Endodermal cell (in vitro differentiated cells): ENCODE measurements at regions not wholly inside any gene's neighbourhood (a gene's known extent, or its start where the extent isn't known, plus 50 kb on each side); places are given as distances from the start of the nearest gene placed in this dataset.
"Not testable (repeated sequence)": the region's sequence is repeated elsewhere in the genome, so short reads cannot be mapped to it uniquely, and the experiment has no call there.

Experiments used
- DNase-seq: peaks from one replicate; pipeline ENCODE4 v3.0.0-alpha.2; 2017
- H3K27ac ChIP-seq: 2 replicates; pipeline ENCODE4 v1.5.1; 2013; ENCODE audit warnings: mild to moderate bottlenecking, low read depth, low read length, moderate library complexity
- H3K27me3 ChIP-seq: 2 replicates; pipeline ENCODE4 v1.6.1; 2013; ENCODE audit warnings: mild to moderate bottlenecking, low read length, moderate library complexity; ENCODE audit not compliant: insufficient read depth, control insufficient read depth, poor library complexity, severe bottlenecking
- H3K36me3 ChIP-seq: 2 replicates; pipeline ENCODE4 v1.7.0; 2013; ENCODE audit warnings: mild to moderate bottlenecking, low read length, moderate library complexity; ENCODE audit not compliant: control insufficient read depth, insufficient read depth
- H3K4me1 ChIP-seq: one replicate; pipeline ENCODE4 v1.7.0; 2013; ENCODE audit warnings: low read length; ENCODE audit not compliant: control insufficient read depth, insufficient read depth
- H3K4me3 ChIP-seq: 2 replicates; pipeline ENCODE4 v1.5.1; 2013; ENCODE audit warnings: mild to moderate bottlenecking, low read length, moderate library complexity
- H3K9ac ChIP-seq: 2 replicates; pipeline ENCODE4 v1.6.1; 2013; ENCODE audit warnings: mild to moderate bottlenecking, low read length, moderate library complexity; ENCODE audit not compliant: poor library complexity, severe bottlenecking; ENCODE audit errors: extremely low read depth
- H3K9me3 ChIP-seq: 2 replicates; pipeline ENCODE4 v1.6.1; 2013; ENCODE audit warnings: mild to moderate bottlenecking, low read length, moderate library complexity; ENCODE audit not compliant: control insufficient read depth
- H3K27ac Mint-ChIP-seq: 2 replicates; pipeline ENCODE4 v1.8.0; 2020; ENCODE audit warnings: mixed read lengths
- H3K27me3 Mint-ChIP-seq: 2 replicates; pipeline ENCODE4 v1.8.0; 2021; ENCODE audit warnings: mild to moderate bottlenecking, mixed read lengths; ENCODE audit not compliant: insufficient read depth
- H3K36me3 Mint-ChIP-seq: 2 replicates; pipeline ENCODE4 v1.8.0; 2020; ENCODE audit warnings: low read depth, mixed read lengths
- H3K4me1 Mint-ChIP-seq: 2 replicates; pipeline ENCODE4 v1.8.0; 2020; ENCODE audit warnings: mixed read lengths
- H3K4me3 Mint-ChIP-seq: 2 replicates; pipeline ENCODE4 v1.8.0; 2020; ENCODE audit warnings: mild to moderate bottlenecking, moderate library complexity, mixed read lengths
- H3K9me3 Mint-ChIP-seq: 2 replicates; pipeline ENCODE4 v1.8.0; 2020; ENCODE audit warnings: mild to moderate bottlenecking, mixed read lengths
- CTCF ChIP-seq: fragments of 200-600 bp; sonication (generic); conservative IDR thresholded peaks from 2 replicates; pipeline ENCODE4 v1.5.0; 2021; ENCODE audit warnings: antibody characterized with exemption, mild to moderate bottlenecking
- WGBS, 2 experiments: methylation state at CpG; one replicate each; pipeline versions ENCODE4 v1.1.5 to v1.1.7; 2013; ENCODE audit warnings: missing lambda C conversion rate in 2 of 2, mixed read lengths in 1 of 2; ENCODE audit not compliant: insufficient coverage in 1 of 2, insufficient read length in 1 of 2; 5-methylcytosine and 5-hydroxymethylcytosine counted together

DNA sequence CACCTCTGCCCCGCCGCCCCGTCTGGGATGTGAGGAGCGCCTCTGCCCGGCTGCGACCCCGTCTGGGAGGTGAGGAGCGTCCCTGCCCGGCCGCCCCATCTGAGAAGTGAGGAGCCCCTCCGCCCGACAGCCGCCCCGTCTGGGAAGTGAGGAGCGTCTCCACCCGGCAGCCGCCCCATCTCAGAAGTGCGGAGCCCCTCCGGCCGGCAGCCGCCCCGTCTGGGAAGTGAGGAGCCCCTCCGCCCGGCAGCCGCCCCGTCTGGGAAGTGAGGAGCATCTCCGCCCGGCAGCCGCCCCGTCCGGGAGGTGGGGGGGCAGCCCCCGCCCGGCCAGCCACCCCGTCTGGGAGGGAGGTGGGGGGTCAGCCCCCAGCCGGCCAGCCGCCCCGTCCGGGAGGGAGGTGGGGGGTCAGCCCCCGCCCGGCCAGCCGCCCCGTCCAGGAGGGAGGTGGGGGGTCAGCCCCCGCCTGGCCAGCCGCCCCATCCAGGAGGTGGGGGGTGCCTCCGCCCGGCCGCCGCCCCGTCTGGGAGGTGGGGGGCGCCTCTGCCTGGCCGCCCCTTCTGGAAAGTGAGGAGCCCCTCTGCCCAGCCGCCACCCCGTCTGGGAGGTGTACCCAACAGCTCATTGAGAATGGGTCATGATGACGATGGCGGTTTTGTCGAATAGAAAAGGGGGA lies 121.3 kb upstream of the DCAF12L1 start:
- not testable (repeated sequence) for H3K4me3 Mint-ChIP-seq, H3K4me3 ChIP-seq, H3K4me1 Mint-ChIP-seq, H3K9me3 ChIP-seq, H3K27me3 ChIP-seq, H3K36me3 ChIP-seq, H3K27ac Mint-ChIP-seq, DNase-seq, H3K9ac ChIP-seq, H3K4me1 ChIP-seq, H3K36me3 Mint-ChIP-seq, H3K27me3 Mint-ChIP-seq, H3K27ac ChIP-seq
- H3K9me3 Mint-ChIP-seq = peaks cover 70% of the 10 kb centered on the region
- WGBS, 2 experiments = 83% methylated on average over 7 of the region's 56 CpGs; no CpG with 5 or more reads in 1 of the 2 experiments

DNA sequence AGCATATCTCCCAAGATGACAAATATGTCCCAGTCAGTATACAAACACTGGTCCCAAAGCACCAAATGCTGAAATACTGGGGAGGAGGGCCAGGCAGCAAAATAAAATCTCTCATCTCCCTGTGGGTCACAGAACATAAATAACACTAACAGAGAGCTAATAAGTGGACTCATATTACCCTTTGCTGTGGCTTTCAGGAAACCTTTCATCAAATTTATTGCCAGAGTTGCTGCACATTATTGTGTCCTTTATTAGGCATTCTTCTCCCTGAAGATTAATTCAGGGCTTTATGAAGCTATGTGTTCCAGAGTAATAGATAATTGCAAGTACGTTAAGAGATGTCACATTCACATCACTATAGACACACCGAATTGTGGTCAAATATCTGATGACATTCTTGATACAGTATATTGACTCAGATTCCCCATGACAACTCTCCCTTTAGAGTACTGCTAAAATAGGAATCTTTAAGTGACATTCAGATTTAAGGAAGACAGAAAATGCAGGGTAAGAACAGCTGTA lies 124.1 kb upstream of the PRR32 start:
- H3K9me3 ChIP-seq = no peaks in the 10 kb centered on the region
- Mint-ChIP-seq H3K4me3 (no peak overlapping the region), H3K27ac (no peak overlapping the region), H3K36me3 (no peaks in the 10 kb centered on the region), H3K27me3 (no peaks in the 10 kb centered on the region), H3K9me3 (peaks cover 20% of the 10 kb centered on the region), H3K4me1 (no peaks in the 10 kb centered on the region)
- no peak overlapping the region for H3K4me3 ChIP-seq
- no peaks in the 10 kb centered on the region for H3K4me1 ChIP-seq
- H3K9ac ChIP-seq = no peak overlapping the region
- no CpG with 5 or more reads among the region's 2 CpGs for WGBS, 2 experiments
- H3K36me3 ChIP-seq = no peaks in the 10 kb centered on the region
- no peak overlapping the region for H3K27ac ChIP-seq
- no peaks in the 10 kb centered on the region for H3K27me3 ChIP-seq
- TF ChIP-seq CTCF = no peak
- DNase-seq = no peak

DNA sequence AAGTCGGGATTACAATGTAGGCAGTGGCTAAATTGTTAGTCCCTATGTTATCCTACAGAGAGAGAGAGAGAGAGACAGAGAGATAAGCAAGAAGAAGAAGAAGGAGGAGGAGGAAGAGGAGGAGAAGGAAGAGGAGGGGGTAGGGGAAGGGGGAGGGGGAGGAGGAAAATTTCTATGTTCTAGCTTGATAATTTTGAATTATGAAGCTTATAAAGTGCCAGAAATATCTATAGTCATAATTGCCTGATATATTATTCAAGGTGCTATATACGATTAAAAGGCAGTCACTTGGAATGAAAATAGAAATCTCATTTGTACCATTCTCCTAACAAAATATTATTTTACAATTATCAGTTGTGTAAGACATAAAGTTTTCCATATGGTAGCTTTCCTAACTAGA lies 122.4 kb upstream of the PRR32 start:
- Mint-ChIP-seq H3K27ac (no peak overlapping the region), H3K9me3 (peaks cover 24% of the 10 kb centered on the region), H3K36me3 (no peaks in the 10 kb centered on the region), H3K27me3 (no peaks in the 10 kb centered on the region), H3K4me1 (no peaks in the 10 kb centered on the region), H3K4me3 (no peak overlapping the region)
- H3K9me3 ChIP-seq = no peaks in the 10 kb centered on the region
- H3K9ac ChIP-seq = no peak overlapping the region
- H3K36me3 ChIP-seq = no peaks in the 10 kb centered on the region
- no peak for TF ChIP-seq CTCF
- H3K27me3 ChIP-seq = no peaks in the 10 kb centered on the region
- no peak for DNase-seq
- WGBS, 2 experiments = 83% methylated on average over 1 of the region's 2 CpGs; no CpG with 5 or more reads in 1 of the 2 experiments
- H3K4me3 ChIP-seq = no peak overlapping the region
- H3K27ac ChIP-seq = no peak overlapping the region
- no peaks in the 10 kb centered on the region for H3K4me1 ChIP-seq
